Fibroblast of the aortic adventitia (primary cell): ENCODE measurements at regions not wholly inside any gene's neighbourhood (a gene's known extent, or its start where the extent isn't known, plus 50 kb on each side); places are given as distances from the start of the nearest gene placed in this dataset.

Experiments used
- DNase-seq: peaks from one replicate; pipeline ENCODE4 v3.0.0-alpha.2; 2010; ENCODE audit warnings: low read depth
- H3K4me3 ChIP-seq: 2 replicates; pipeline ENCODE4 v1.5.1; 2011; ENCODE audit warnings: low read depth, mild to moderate bottlenecking, control low read depth, low read length, moderate library complexity
- TF ChIP-seq, protein P1 (sequence below): IDR thresholded peaks from 2 replicates; pipeline ENCODE4 v1.5.1; 2011; ENCODE audit warnings: mild to moderate bottlenecking, low read length, control low read depth, inconsistent platforms; ENCODE audit not compliant: insufficient read depth

DNA sequence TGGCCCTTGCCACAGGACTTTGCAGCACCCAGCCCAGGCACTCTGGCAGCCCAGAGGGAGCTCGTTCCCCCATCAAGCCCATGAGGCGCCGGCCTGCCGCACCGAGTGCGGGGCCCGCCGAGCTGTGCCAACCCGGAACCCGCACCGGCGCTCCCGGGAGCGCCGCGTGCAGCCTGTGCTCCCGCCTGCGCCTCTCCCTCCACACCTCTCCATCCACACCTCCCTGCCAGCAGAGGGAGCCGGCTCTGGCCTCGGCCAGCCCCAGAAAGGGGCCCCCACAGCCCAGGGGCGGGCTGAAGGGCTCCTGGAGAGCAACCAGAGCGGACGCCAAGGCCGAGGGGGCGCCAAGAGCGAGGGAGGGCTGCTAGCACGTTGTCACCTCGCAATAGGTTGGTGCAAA is 268.8 kb downstream of the MID1IP1 start:
- TF ChIP-seq, protein P1, sequence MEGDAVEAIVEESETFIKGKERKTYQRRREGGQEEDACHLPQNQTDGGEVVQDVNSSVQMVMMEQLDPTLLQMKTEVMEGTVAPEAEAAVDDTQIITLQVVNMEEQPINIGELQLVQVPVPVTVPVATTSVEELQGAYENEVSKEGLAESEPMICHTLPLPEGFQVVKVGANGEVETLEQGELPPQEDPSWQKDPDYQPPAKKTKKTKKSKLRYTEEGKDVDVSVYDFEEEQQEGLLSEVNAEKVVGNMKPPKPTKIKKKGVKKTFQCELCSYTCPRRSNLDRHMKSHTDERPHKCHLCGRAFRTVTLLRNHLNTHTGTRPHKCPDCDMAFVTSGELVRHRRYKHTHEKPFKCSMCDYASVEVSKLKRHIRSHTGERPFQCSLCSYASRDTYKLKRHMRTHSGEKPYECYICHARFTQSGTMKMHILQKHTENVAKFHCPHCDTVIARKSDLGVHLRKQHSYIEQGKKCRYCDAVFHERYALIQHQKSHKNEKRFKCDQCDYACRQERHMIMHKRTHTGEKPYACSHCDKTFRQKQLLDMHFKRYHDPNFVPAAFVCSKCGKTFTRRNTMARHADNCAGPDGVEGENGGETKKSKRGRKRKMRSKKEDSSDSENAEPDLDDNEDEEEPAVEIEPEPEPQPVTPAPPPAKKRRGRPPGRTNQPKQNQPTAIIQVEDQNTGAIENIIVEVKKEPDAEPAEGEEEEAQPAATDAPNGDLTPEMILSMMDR = no peak
- H3K4me3 ChIP-seq = no peak overlapping the region
- no peak for DNase-seq

DNA sequence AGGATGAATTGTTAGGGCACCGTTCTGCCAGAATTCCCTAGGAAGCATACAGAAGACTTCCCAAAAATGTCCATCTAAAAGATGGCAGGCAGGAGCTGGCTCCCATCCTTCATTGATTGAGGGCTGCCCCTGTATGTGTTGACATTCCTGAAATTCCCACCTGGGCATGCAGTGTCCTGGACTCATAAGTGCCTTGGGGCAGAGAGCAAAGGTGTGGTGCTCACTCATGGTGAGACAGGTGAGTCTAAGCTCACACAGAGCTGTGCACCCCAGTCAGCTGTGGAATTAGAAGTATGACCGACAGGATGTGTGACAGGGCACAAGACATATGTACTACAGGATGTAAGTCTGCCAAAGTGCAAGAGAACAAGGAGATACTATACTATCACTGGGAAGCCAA is 271.9 kb downstream of the MID1IP1 start:
- TF ChIP-seq, protein P1 = no peak
- DNase-seq = no peak
- H3K4me3 ChIP-seq = no peak overlapping the region

DNA sequence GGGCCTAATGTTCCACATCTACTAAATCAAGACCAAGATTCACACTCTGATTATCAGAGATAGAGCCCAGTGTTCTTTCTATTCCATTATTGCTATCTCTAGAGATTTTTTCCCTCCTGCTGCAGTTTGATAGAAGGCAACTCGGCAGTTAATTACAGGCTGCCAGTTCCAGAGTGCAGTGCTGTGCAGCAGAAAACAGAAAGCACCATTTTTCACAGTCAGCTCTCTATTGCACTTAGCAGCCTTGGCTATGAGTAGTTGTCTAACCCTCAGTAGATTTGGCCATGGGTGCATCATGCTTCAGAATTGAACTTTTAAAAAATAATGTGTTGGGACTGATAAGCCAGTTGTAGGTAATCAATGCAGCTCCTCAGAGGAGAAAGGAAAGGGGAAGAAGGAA is 295.3 kb downstream of the MID1IP1 start:
- no peak for DNase-seq
- no peak overlapping the region for H3K4me3 ChIP-seq
- TF ChIP-seq, protein P1 = no peak

DNA sequence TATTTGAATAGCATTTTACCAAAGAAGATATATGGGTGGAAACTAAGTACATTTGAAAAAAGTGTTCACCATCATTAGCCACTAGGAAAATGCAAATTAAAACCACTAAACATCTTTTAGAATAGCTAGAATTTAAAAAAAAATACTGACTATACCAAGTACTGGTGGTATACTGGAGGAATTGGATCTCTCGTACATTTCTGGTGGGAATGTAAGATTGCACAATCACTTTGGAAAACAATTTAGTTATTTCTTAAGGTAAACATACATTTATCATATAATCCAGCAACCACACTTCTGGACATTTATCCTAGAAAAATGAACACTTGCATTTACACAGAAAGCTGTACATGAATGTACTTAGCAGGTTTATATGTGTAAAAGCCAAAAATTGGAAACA is 303.5 kb downstream of the MID1IP1 start:
- TF ChIP-seq, protein P1 = no peak
- DNase-seq = no peak
- no peak overlapping the region for H3K4me3 ChIP-seq

DNA sequence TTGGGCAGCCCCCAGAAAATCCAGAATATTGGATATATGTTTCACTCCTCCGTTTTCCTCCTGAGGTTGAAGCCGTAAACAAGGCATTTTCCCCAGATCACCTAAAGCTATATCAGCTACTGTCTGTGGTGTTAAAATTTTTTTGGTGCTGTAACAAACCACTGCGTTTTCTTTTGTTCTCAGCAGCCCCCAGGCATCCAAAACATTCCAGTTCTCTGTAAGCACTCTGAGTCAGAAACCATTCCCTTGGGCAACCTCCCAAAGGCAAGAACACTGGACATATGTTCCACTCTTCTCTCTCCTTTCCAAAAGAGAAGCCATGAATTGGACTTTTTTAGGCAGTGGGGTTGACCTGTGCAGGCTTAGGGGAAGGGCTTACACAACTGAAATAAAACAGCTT is 310.9 kb downstream of the MID1IP1 start:
- TF ChIP-seq, protein P1 = no peak
- DNase-seq = peak; percentile 32
- H3K4me3 ChIP-seq = no peak overlapping the region

DNA sequence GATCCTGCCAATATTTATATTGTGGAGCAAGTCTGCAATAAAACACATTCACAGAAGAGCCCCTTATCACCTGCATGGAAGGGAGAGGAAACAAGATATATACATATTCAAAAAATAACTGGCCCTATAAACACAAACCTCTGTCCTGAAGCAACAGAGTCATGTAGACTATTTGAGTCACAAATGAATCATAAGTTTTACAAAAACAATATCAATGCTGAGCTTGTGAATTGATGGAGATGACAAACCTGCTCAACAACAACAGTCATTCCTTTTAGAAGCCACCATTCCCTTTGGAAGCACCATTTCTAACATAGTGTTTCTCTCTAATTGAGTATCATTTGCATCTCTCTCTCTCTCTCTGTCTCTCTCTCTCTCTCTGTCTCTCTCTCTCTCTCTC is 313.9 kb downstream of the MID1IP1 start:
- TF ChIP-seq, protein P1 = no peak
- DNase-seq = no peak

DNA sequence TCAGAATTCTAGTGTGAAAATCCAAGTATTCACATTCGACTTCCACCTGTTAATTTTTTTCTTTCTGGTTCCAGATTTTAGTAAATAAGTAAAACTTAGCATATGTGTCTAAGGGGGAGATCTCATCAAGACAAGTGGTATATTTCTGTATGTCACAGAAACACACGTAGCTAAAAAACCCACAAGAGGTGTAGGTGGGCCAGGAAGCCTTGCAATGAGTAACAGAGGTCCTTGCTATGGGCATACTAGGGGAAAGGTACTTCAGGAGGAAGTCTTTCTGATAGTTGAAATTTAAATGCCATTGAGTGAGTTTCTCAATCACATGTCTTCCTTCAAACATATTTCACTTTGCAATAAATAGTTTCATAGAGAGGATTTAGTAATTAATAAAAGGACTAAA is 315.8 kb downstream of the MID1IP1 start:
- no peak overlapping the region for H3K4me3 ChIP-seq
- no peak for DNase-seq
- TF ChIP-seq, protein P1 = no peak

More for the DNA sequence above, 313.9 kb downstream of the MID1IP1 start:
- H3K4me3 ChIP-seq = no peak overlapping the region
